ENCODE measurements at regions not wholly inside any gene's neighbourhood (a gene's known extent, or its start where the extent isn't known, plus 50 kb on each side); places are given as distances from the start of the nearest gene placed in this dataset.

- H3K27ac ChIP-seq (ENCODE audit: low read length) = no peak overlapping the region
- no peaks in the 10 kb centered on the region for H3K36me3 ChIP-seq (ENCODE audit: control insufficient read depth in 1 of 2, insufficient read depth in 2 of 2, low read length in 2 of 2)
- peaks cover 6 to 8% of the 10 kb centered on the region in 2 donors for H3K4me1 ChIP-seq (ENCODE audit: control insufficient read depth in 1 of 2, insufficient read depth in 2 of 2, low read length in 2 of 2)
- no peaks in the 10 kb centered on the region for H3K9me3 ChIP-seq (ENCODE audit: control insufficient read depth in 1 of 2, low read length in 2 of 2)
- H3K4me3 ChIP-seq (ENCODE audit: low read depth in 1 of 2, low read length in 2 of 2) = no peak overlapping the region
- no peaks in the 10 kb centered on the region for H3K27me3 ChIP-seq (ENCODE audit: low read depth, low read length)
These were observed 125.0 kb upstream of the FUT8 start for GRCh38 chr14:65287264-65288131.

GRCh38 chr14:65290830-65291229 is 121.7 kb upstream of the FUT8 start:
- Histone ChIP-seq H3K27me3 (ENCODE audit: low read depth, low read length) (no peaks in the 10 kb centered on the region), H3K4me1 (ENCODE audit: control insufficient read depth in 1 of 2, insufficient read depth in 2 of 2, low read length in 2 of 2) (no peaks in the 10 kb centered on the region), H3K4me3 (ENCODE audit: low read depth in 1 of 2, low read length in 2 of 2) (no peak overlapping the region), H3K9me3 (ENCODE audit: control insufficient read depth in 1 of 2, low read length in 2 of 2) (no peaks in the 10 kb centered on the region), H3K36me3 (ENCODE audit: control insufficient read depth in 1 of 2, insufficient read depth in 2 of 2, low read length in 2 of 2) (no peaks in the 10 kb centered on the region), H3K27ac (ENCODE audit: low read length) (no peak overlapping the region)

- no peaks in the 10 kb centered on the region for H3K36me3 ChIP-seq (ENCODE audit: control insufficient read depth in 1 of 2, insufficient read depth in 2 of 2, low read length in 2 of 2)
- no peaks in the 10 kb centered on the region for H3K4me1 ChIP-seq (ENCODE audit: control insufficient read depth in 1 of 2, insufficient read depth in 2 of 2, low read length in 2 of 2)
- no peaks in the 10 kb centered on the region for H3K27me3 ChIP-seq (ENCODE audit: low read depth, low read length)
- H3K4me3 ChIP-seq (ENCODE audit: low read depth in 1 of 2, low read length in 2 of 2) = no peak overlapping the region
- H3K9me3 ChIP-seq (ENCODE audit: control insufficient read depth in 1 of 2, low read length in 2 of 2) = no peaks in the 10 kb centered on the region
- no peak overlapping the region for H3K27ac ChIP-seq (ENCODE audit: low read length)
These were observed 121.0 kb upstream of the FUT8 start for GRCh38 chr14:65291531-65291930.

GRCh38 chr14:65294816-65295215 is 117.7 kb upstream of the FUT8 start:
- H3K4me1 ChIP-seq (ENCODE audit: control insufficient read depth in 1 of 2, insufficient read depth in 2 of 2, low read length in 2 of 2) = no peaks in the 10 kb centered on the region
- no peaks in the 10 kb centered on the region for H3K36me3 ChIP-seq (ENCODE audit: control insufficient read depth in 1 of 2, insufficient read depth in 2 of 2, low read length in 2 of 2)
- no peak overlapping the region for H3K27ac ChIP-seq (ENCODE audit: low read length)
- H3K9me3 ChIP-seq (ENCODE audit: control insufficient read depth in 1 of 2, low read length in 2 of 2) = no peaks in the 10 kb centered on the region
- no peak overlapping the region for H3K4me3 ChIP-seq (ENCODE audit: low read depth in 1 of 2, low read length in 2 of 2)
- no peaks in the 10 kb centered on the region for H3K27me3 ChIP-seq (ENCODE audit: low read depth, low read length)

- Histone ChIP-seq H3K27me3 (ENCODE audit: low read depth, low read length) (no peaks in the 10 kb centered on the region), H3K9me3 (ENCODE audit: control insufficient read depth in 1 of 2, low read length in 2 of 2) (no peaks in the 10 kb centered on the region), H3K27ac (ENCODE audit: low read length) (no peak overlapping the region), H3K36me3 (ENCODE audit: control insufficient read depth in 1 of 2, insufficient read depth in 2 of 2, low read length in 2 of 2) (no peaks in the 10 kb centered on the region), H3K4me3 (ENCODE audit: low read depth in 1 of 2, low read length in 2 of 2) (no peak overlapping the region), H3K4me1 (ENCODE audit: control insufficient read depth in 1 of 2, insufficient read depth in 2 of 2, low read length in 2 of 2) (no peaks in the 10 kb centered on the region)
These were observed 116.1 kb upstream of the FUT8 start for GRCh38 chr14:65296402-65296801.

- Histone ChIP-seq H3K4me3 (ENCODE audit: low read depth in 1 of 2, low read length in 2 of 2) (no peak overlapping the region), H3K4me1 (ENCODE audit: control insufficient read depth in 1 of 2, insufficient read depth in 2 of 2, low read length in 2 of 2) (no peaks in the 10 kb centered on the region), H3K27me3 (ENCODE audit: low read depth, low read length) (no peaks in the 10 kb centered on the region), H3K36me3 (ENCODE audit: control insufficient read depth in 1 of 2, insufficient read depth in 2 of 2, low read length in 2 of 2) (no peaks in the 10 kb centered on the region), H3K9me3 (ENCODE audit: control insufficient read depth in 1 of 2, low read length in 2 of 2) (no peaks in the 10 kb centered on the region), H3K27ac (ENCODE audit: low read length) (no peak overlapping the region)
These were observed 115.7 kb upstream of the FUT8 start for GRCh38 chr14:65296876-65297275.

GRCh38 chr14:65297744-65298143 is 114.8 kb upstream of the FUT8 start:
- H3K27ac ChIP-seq (ENCODE audit: low read length) = peak overlapping the region; percentile 2
- no peaks in the 10 kb centered on the region for H3K27me3 ChIP-seq (ENCODE audit: low read depth, low read length)
- no peaks in the 10 kb centered on the region for H3K36me3 ChIP-seq (ENCODE audit: control insufficient read depth in 1 of 2, insufficient read depth in 2 of 2, low read length in 2 of 2)
- no peaks in the 10 kb centered on the region for H3K9me3 ChIP-seq (ENCODE audit: control insufficient read depth in 1 of 2, low read length in 2 of 2)
- H3K4me1 ChIP-seq (ENCODE audit: control insufficient read depth in 1 of 2, insufficient read depth in 2 of 2, low read length in 2 of 2) = no peaks in the 10 kb centered on the region
- H3K4me3 ChIP-seq (ENCODE audit: low read depth in 1 of 2, low read length in 2 of 2) = no peak overlapping the region

GRCh38 chr14:65299826-65300225 is 112.7 kb upstream of the FUT8 start:
- Histone ChIP-seq H3K36me3 (ENCODE audit: control insufficient read depth in 1 of 2, insufficient read depth in 2 of 2, low read length in 2 of 2) (no peaks in the 10 kb centered on the region), H3K27ac (ENCODE audit: low read length) (peak overlapping the region; percentile 14), H3K4me1 (ENCODE audit: control insufficient read depth in 1 of 2, insufficient read depth in 2 of 2, low read length in 2 of 2) (peaks cover 0 to 8% of the 10 kb centered on the region in 2 donors)

GRCh38 chr14:65301862-65302539 is 110.5 kb upstream of the FUT8 start:
- no peaks in the 10 kb centered on the region for H3K36me3 ChIP-seq (ENCODE audit: control insufficient read depth in 1 of 2, insufficient read depth in 2 of 2, low read length in 2 of 2)
- H3K9me3 ChIP-seq (ENCODE audit: control insufficient read depth in 1 of 2, low read length in 2 of 2) = no peaks in the 10 kb centered on the region
- no peak overlapping the region for H3K4me3 ChIP-seq (ENCODE audit: low read depth in 1 of 2, low read length in 2 of 2)
- H3K27me3 ChIP-seq (ENCODE audit: low read depth, low read length) = no peaks in the 10 kb centered on the region
- peaks cover 0 to 8% of the 10 kb centered on the region in 2 donors for H3K4me1 ChIP-seq (ENCODE audit: control insufficient read depth in 1 of 2, insufficient read depth in 2 of 2, low read length in 2 of 2)
- peak overlapping the region; percentile 49 for H3K27ac ChIP-seq (ENCODE audit: low read length)

More at GRCh38 chr14:65299826-65300225, 112.7 kb upstream of the FUT8 start:
- H3K27me3 ChIP-seq (ENCODE audit: low read depth, low read length) = no peaks in the 10 kb centered on the region
- H3K4me3 ChIP-seq (ENCODE audit: low read depth in 1 of 2, low read length in 2 of 2) = no peak overlapping the region
- H3K9me3 ChIP-seq (ENCODE audit: control insufficient read depth in 1 of 2, low read length in 2 of 2) = no peaks in the 10 kb centered on the region

- Histone ChIP-seq H3K4me1 (ENCODE audit: control insufficient read depth in 1 of 2, insufficient read depth in 2 of 2, low read length in 2 of 2) (peaks cover 0 to 8% of the 10 kb centered on the region in 2 donors), H3K27me3 (ENCODE audit: low read depth, low read length) (no peaks in the 10 kb centered on the region), H3K9me3 (ENCODE audit: control insufficient read depth in 1 of 2, low read length in 2 of 2) (no peaks in the 10 kb centered on the region), H3K27ac (ENCODE audit: low read length) (peak overlapping the region; percentile 49), H3K4me3 (ENCODE audit: low read depth in 1 of 2, low read length in 2 of 2) (no peak overlapping the region), H3K36me3 (ENCODE audit: control insufficient read depth in 1 of 2, insufficient read depth in 2 of 2, low read length in 2 of 2) (no peaks in the 10 kb centered on the region)
These were observed 109.8 kb upstream of the FUT8 start for GRCh38 chr14:65302571-65303189.

- Histone ChIP-seq H3K27me3 (ENCODE audit: low read depth, low read length) (no peaks in the 10 kb centered on the region), H3K4me3 (ENCODE audit: low read depth in 1 of 2, low read length in 2 of 2) (no peak overlapping the region), H3K27ac (ENCODE audit: low read length) (peak overlapping the region; percentile 33), H3K4me1 (ENCODE audit: control insufficient read depth in 1 of 2, insufficient read depth in 2 of 2, low read length in 2 of 2) (peaks cover 0 to 8% of the 10 kb centered on the region in 2 donors), H3K9me3 (ENCODE audit: control insufficient read depth in 1 of 2, low read length in 2 of 2) (no peaks in the 10 kb centered on the region), H3K36me3 (ENCODE audit: control insufficient read depth in 1 of 2, insufficient read depth in 2 of 2, low read length in 2 of 2) (no peaks in the 10 kb centered on the region)
These were observed 109.2 kb upstream of the FUT8 start for GRCh38 chr14:65303190-65303898.
